ENCODE measurements at regions not wholly inside any gene's neighbourhood (a gene's known extent, or its start where the extent isn't known, plus 50 kb on each side); places are given as distances from the start of the nearest gene placed in this dataset.

DNA sequence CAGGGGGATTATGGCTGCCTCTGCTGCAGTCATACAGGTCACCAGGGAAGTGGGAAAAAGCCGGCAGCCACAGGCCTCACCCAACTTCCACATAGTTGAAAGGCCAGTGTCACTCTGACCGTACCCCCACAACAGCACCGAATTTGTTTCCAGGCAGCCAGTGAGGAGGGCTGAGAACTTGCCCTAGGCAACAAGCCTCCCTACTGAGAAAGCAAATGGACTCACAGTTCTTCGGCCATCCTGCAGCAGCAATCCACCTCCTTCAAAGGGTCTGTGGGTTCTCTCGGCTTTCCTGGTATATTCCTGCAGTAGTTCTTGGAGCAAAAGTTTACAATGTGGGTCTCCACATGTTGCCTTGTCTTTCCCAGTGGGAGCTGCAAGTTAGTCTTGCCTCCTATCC is 251.3 kb downstream of the ETNK1 start:
- no peak for DNase-seq (ENCODE audit: low read depth, low spot score)
- H3K4me3 ChIP-seq (ENCODE audit: low read depth, low read length) = no peak overlapping the region
- in situ Hi-C loops (cut with HindIII; ENCODE audit: low sequenced_read_pairs) = no loop called here
- TF ChIP-seq, protein P1, sequence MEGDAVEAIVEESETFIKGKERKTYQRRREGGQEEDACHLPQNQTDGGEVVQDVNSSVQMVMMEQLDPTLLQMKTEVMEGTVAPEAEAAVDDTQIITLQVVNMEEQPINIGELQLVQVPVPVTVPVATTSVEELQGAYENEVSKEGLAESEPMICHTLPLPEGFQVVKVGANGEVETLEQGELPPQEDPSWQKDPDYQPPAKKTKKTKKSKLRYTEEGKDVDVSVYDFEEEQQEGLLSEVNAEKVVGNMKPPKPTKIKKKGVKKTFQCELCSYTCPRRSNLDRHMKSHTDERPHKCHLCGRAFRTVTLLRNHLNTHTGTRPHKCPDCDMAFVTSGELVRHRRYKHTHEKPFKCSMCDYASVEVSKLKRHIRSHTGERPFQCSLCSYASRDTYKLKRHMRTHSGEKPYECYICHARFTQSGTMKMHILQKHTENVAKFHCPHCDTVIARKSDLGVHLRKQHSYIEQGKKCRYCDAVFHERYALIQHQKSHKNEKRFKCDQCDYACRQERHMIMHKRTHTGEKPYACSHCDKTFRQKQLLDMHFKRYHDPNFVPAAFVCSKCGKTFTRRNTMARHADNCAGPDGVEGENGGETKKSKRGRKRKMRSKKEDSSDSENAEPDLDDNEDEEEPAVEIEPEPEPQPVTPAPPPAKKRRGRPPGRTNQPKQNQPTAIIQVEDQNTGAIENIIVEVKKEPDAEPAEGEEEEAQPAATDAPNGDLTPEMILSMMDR (IDR thresholded peaks at IDR 0.05; ENCODE audit: low read depth, low read length) = no peak

DNA sequence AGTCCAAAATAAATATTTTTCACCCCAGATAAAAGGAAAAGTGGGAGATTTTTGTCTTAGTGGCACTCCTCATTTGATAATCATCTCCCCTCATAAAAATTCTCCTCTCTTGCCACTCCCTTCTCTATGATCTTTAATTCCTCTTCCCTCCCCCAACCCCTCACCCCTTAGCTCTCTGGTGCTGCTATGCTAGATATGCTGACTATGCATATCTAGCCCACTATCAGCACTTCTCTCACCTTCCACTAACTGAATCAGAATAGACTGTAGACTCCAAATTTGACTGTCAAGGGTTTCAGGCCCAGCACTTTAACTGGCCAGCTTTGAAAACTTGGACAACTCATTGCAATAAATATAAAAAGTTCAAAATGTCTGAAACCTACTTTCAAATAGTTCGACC is 254.2 kb downstream of the ETNK1 start:
- in situ Hi-C loops (cut with HindIII; ENCODE audit: low sequenced_read_pairs) = no loop called here
- no peak overlapping the region for H3K4me3 ChIP-seq (ENCODE audit: low read depth, low read length)
- no peak for DNase-seq (ENCODE audit: low read depth, low spot score)
- TF ChIP-seq, protein P1 (IDR thresholded peaks at IDR 0.05; ENCODE audit: low read depth, low read length) = no peak

DNA sequence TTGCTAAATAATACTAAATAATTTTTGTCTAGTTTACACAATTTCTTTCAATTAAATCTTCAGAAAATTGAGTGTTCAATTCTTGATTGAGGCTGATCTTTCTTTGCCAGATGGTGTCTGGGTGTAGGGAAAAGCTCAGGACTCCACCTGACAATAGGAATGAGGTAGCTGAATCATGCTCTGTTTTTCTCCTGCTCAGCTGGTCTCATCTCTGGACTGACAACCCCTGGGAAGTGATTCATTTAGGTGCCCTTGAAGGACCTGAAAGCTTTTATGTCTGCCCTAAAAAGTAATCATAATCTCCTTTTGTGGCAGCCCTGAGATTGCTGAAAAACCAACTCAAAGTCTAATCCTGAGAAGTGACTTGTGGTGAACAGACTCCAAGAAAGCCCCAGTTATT is 255.4 kb downstream of the ETNK1 start:
- TF ChIP-seq, protein P1 (IDR thresholded peaks at IDR 0.05; ENCODE audit: low read depth, low read length) = no peak

DNA sequence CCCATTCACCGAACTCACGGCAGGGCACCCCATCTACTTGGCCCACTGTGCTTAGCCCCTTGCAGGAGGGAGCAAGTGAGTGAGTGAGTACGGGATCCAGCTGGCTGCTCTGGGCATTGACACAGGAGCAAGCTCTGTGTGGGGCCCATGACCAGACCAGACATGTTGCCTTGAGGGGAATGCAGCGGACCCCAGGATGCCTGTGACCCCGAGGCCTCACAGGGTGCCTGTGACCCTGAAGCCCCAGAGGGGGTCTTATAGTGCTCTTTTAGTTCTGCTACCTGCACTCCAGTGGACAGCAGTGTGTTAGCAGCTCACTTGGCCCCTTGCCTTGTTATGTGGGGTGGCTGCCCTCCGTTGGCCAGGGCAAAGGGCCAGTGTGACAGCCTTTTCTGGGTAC is 255.8 kb downstream of the ETNK1 start:
- in situ Hi-C loops (cut with HindIII; ENCODE audit: low sequenced_read_pairs) = no loop called here
- TF ChIP-seq, protein P1 (IDR thresholded peaks at IDR 0.05; ENCODE audit: low read depth, low read length) = no peak

More for the DNA sequence above, 255.4 kb downstream of the ETNK1 start:
- in situ Hi-C loops (cut with HindIII; ENCODE audit: low sequenced_read_pairs) = no loop called here
- no peak overlapping the region for H3K4me3 ChIP-seq (ENCODE audit: low read depth, low read length)
- DNase-seq (ENCODE audit: low read depth, low spot score) = no peak

DNA sequence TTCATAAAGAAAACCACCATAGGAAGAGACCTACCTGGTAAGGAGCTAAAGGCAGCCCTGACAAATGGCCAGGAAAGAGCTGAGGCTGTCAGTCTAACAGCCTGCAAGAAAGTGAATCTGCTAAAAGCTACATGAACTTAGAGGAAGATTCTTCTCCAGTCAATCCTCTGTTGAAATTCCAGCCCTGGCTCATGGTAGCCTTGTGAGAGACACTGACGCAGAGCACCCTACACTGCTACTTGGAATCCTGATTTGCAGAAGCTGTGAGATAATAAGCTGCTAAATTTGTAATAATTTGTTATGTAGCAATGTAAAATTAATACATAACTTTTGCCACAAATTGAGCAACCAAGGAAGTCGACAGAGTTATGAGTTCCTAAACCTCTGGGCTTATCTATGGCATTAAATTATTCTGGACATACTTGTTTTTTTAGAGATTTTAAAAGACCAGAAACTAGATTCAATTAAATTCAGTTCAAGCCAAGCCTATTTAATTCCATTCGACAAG is 257.0 kb downstream of the ETNK1 start:
- in situ Hi-C loops (cut with HindIII; ENCODE audit: low sequenced_read_pairs) = no loop called here
- TF ChIP-seq, protein P1 (IDR thresholded peaks at IDR 0.05; ENCODE audit: low read depth, low read length) = no peak
- DNase-seq (ENCODE audit: low read depth, low spot score) = no peak
- no peak overlapping the region for H3K4me3 ChIP-seq (ENCODE audit: low read depth, low read length)

More for the DNA sequence above, 255.8 kb downstream of the ETNK1 start:
- H3K4me3 ChIP-seq (ENCODE audit: low read depth, low read length) = no peak overlapping the region
- no peak for DNase-seq (ENCODE audit: low read depth, low spot score)

DNA sequence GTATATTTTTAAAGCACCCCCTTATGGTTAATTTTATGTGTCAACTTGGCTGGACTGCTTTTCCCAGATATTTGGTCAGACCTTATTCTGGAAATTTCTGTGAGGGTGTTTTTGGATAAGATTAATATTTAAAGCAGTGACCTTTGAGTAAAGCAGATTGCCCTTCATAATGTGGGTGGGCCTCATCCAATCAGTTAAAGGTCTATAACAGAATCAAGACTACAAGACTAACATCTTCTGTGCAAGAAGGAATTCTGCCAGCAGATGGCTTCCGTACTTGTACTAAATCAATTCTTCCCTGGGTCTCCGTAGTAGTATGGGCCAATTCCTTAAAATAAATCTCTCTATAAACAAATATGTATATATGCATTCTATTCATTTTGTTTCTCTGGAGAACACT is 257.6 kb downstream of the ETNK1 start:
- TF ChIP-seq, protein P1 (IDR thresholded peaks at IDR 0.05; ENCODE audit: low read depth, low read length) = no peak
- no peak for DNase-seq (ENCODE audit: low read depth, low spot score)
- in situ Hi-C loops (cut with HindIII; ENCODE audit: low sequenced_read_pairs) = no loop called here
- no peak overlapping the region for H3K4me3 ChIP-seq (ENCODE audit: low read depth, low read length)

DNA sequence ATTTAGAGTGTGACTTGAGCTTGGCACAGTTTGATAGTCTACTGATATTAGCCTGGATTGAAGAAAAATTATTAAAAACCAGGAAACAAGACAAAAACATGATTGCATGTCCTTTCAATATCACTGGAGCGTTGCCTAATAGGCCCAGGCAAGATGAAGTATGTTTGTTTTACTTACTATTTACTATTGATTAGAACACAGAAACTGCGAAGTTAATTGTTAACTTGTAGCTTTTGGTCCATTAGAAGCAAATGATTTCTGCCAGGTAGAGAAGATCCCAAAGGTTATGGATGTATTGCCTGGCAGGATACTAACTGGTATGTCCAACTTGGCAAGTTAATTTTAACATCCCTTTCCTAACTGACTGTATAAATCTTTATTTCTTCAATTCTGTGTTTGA is 268.9 kb downstream of the ETNK1 start:
- TF ChIP-seq, protein P1 (IDR thresholded peaks at IDR 0.05; ENCODE audit: low read depth, low read length) = no peak
- no peak for DNase-seq (ENCODE audit: low read depth, low spot score)
- in situ Hi-C loops (cut with HindIII; ENCODE audit: low sequenced_read_pairs) = no loop called here
- no peak overlapping the region for H3K4me3 ChIP-seq (ENCODE audit: low read depth, low read length)
